ENCODE measurements at regions not wholly inside any gene's neighbourhood (a gene's known extent, or its start where the extent isn't known, plus 50 kb on each side); places are given as distances from the start of the nearest gene placed in this dataset.
A peak's percentile ranks its signal among the peaks of the same experiment; 100 is the strongest.

DNA sequence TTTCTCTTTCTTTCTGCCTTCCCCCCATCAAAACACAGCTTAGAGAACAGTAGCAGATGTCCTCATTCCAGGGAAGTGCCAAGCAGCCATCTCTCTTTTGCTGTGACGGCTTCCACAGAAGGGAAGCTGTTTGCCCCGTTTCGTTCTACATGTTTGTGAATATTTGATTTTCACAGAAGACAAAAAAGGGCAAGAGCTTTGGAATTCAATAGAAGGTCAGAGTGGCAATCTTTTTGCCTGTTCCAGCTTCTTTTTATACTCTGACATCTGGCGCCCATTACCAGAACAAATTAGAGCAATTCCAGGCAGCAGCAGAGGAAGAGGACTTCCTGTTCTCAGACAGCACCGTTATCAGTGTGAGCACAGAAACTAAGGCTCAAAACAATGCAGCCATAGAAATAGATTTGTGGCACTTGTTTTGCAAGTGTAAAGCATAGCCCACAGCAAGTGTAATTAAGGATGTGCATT is 79.0 kb upstream of the CDH19 start:
- TF ChIP-seq, protein P1, sequence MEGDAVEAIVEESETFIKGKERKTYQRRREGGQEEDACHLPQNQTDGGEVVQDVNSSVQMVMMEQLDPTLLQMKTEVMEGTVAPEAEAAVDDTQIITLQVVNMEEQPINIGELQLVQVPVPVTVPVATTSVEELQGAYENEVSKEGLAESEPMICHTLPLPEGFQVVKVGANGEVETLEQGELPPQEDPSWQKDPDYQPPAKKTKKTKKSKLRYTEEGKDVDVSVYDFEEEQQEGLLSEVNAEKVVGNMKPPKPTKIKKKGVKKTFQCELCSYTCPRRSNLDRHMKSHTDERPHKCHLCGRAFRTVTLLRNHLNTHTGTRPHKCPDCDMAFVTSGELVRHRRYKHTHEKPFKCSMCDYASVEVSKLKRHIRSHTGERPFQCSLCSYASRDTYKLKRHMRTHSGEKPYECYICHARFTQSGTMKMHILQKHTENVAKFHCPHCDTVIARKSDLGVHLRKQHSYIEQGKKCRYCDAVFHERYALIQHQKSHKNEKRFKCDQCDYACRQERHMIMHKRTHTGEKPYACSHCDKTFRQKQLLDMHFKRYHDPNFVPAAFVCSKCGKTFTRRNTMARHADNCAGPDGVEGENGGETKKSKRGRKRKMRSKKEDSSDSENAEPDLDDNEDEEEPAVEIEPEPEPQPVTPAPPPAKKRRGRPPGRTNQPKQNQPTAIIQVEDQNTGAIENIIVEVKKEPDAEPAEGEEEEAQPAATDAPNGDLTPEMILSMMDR (IDR thresholded peaks at IDR 0.05; ENCODE audit: low read depth, low read length, missing input control) = no peak
- TF ChIP-seq RAD21 (IDR thresholded peaks at IDR 0.05) (peak in 1 of 2 donors; percentile 41), RXRA (IDR thresholded peaks at IDR 0.05) (no peak), TAF1 (conservative IDR thresholded peaks at IDR 0.05) (peak; percentile 36), YY1 (IDR thresholded peaks at IDR 0.05) (peak; percentile 57), SP1 (IDR thresholded peaks at IDR 0.05) (peak; percentile 70), GABPA (IDR thresholded peaks at IDR 0.05 in 1 of 2, conservative IDR thresholded peaks at IDR 0.05 in 1 of 2) (peak in 1 of 2 donors; percentile 19), JUND (IDR thresholded peaks at IDR 0.05) (no peak), EGR1 (IDR thresholded peaks at IDR 0.05; ENCODE audit: low read depth in 2 of 2) (no peak), FOXA1 (IDR thresholded peaks at IDR 0.05) (no peak)
- TF ChIP-seq, protein P2, sequence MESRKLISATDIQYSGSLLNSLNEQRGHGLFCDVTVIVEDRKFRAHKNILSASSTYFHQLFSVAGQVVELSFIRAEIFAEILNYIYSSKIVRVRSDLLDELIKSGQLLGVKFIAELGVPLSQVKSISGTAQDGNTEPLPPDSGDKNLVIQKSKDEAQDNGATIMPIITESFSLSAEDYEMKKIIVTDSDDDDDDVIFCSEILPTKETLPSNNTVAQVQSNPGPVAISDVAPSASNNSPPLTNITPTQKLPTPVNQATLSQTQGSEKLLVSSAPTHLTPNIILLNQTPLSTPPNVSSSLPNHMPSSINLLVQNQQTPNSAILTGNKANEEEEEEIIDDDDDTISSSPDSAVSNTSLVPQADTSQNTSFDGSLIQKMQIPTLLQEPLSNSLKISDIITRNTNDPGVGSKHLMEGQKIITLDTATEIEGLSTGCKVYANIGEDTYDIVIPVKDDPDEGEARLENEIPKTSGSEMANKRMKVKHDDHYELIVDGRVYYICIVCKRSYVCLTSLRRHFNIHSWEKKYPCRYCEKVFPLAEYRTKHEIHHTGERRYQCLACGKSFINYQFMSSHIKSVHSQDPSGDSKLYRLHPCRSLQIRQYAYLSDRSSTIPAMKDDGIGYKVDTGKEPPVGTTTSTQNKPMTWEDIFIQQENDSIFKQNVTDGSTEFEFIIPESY (IDR thresholded peaks at IDR 0.05) = no peak
- TF ChIP-seq, protein P3, sequence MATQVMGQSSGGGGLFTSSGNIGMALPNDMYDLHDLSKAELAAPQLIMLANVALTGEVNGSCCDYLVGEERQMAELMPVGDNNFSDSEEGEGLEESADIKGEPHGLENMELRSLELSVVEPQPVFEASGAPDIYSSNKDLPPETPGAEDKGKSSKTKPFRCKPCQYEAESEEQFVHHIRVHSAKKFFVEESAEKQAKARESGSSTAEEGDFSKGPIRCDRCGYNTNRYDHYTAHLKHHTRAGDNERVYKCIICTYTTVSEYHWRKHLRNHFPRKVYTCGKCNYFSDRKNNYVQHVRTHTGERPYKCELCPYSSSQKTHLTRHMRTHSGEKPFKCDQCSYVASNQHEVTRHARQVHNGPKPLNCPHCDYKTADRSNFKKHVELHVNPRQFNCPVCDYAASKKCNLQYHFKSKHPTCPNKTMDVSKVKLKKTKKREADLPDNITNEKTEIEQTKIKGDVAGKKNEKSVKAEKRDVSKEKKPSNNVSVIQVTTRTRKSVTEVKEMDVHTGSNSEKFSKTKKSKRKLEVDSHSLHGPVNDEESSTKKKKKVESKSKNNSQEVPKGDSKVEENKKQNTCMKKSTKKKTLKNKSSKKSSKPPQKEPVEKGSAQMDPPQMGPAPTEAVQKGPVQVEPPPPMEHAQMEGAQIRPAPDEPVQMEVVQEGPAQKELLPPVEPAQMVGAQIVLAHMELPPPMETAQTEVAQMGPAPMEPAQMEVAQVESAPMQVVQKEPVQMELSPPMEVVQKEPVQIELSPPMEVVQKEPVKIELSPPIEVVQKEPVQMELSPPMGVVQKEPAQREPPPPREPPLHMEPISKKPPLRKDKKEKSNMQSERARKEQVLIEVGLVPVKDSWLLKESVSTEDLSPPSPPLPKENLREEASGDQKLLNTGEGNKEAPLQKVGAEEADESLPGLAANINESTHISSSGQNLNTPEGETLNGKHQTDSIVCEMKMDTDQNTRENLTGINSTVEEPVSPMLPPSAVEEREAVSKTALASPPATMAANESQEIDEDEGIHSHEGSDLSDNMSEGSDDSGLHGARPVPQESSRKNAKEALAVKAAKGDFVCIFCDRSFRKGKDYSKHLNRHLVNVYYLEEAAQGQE (IDR thresholded peaks at IDR 0.05) = no peak
- TF ChIP-seq, protein P4, sequence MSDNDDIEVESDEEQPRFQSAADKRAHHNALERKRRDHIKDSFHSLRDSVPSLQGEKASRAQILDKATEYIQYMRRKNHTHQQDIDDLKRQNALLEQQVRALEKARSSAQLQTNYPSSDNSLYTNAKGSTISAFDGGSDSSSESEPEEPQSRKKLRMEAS (IDR thresholded peaks at IDR 0.05) = no peak

Data from liver (tissue), 3 donors.